Endothelial cell of hepatic sinusoid (primary cell): ENCODE measurements at regions not wholly inside any gene's neighbourhood (a gene's known extent, or its start where the extent isn't known, plus 50 kb on each side); places are given as distances from the start of the nearest gene placed in this dataset.
"Not testable (repeated sequence)": the region's sequence is repeated elsewhere in the genome, so short reads cannot be mapped to it uniquely, and the experiment has no call there.

ENCODE experiments used
- in situ Hi-C: cut with HindIII; loops from 2 replicates; pipeline ENCODE4 v1.10.0; 2017; ENCODE audit warnings: low sequenced_read_pairs

DNA sequence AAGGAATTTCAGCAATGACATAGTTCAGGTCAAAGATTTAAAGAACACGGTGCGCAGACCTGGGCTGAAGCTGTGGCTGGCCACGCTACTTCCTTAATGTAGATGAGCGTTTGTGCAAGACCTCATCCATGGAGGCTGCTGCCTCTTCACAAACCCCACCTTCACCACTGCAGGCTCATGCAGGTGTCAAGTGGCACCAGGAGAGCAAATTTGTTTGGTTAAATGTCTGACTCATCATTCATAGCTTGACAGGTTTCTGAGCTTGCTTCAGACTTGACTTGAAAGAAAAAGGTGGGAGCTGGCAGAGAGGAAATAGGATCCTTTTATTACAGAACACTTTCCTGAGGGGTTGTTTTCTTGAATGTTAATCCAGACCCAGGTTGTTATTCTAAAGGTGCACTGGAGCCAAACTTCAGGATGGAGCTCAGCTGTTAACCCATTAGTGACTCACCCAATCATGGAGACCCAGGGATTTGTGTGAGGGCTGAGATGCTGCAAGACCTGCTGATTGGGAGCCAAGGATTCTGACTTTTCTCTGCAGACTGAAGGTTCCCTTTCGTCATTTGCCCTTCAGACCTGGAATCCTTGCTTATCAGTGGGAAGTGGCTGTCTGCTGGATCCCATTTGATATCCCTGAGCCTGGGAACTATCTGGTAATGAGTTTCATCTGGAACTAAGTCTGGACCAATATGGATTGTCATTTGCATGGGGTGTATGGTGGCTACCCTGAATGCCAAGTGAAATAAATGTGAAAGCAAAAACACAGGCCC is 315.3 kb downstream of the PTTG2 start:
- in situ Hi-C loops = no loop called here

DNA sequence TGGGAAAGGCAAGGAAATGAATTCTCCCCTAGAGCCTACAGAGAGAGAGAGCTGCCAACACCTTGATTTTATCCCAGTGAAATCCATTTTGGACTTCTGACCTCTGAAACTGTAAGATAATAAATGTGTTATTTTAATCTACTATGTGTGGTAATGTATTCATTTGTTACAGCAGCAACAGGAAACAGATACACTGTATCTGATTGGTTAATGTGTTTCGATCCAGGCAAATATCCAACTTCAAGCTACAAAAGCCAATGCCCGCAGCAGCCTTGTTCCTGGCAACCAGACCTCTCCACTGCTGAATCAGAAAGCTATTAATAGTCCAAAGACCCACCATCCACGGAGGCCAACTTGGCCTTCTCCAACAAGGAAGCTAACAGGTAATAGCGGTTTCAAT is 318.1 kb downstream of the PTTG2 start:
- in situ Hi-C loops = no loop called here

DNA sequence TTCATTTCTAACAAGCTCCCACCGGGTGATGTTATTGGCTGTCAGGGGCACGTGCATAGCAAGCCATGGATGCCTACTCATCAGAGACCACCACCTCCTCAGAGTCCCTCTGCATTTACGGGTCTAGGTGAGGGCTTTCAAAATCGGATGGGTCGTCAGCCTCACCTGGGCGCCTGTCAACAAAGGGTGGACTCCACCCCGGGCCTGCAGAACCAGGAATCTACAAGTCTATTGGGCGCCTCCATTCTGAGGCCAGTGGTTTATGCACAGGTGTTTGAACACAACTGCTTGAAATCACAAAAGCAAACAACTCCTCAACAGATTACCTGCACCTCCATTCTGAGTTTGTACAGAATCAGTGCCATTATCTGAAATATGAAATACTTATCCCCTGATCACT is 318.9 kb downstream of the PTTG2 start:
- in situ Hi-C loops = no loop called here

DNA sequence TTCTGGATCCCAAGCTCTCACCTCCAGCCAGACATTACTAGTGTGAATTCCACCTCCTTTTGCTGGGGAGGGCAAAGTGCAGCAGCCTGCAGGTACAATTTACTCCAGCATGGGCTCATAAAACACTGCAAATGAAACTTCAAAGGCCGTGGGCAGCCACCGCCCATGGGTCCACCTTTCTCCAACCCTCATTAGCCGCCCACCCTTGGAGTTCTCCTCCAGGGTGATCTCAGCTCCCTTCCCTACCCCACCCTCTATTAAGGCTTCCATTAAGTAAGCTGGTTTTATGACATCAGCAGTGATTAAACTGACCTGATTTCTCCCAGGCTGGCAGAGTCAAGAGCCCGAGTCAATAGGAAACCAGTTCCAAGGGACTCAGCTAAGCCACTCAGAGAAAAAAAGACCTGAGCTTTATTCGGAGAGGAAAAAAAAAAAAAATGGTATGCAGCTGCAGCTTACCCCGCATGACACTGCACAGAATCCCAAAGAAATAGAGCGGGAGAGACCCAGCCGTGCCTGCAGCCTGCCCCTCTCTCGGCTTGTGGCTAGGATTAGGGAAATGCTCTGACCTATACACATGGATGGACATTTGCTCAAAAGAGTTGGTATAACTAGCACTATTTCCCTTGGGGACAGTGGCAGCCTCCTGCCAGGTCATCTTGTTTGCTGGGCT is 319.6 kb downstream of the PTTG2 start:
- in situ Hi-C loops = no loop called here

DNA sequence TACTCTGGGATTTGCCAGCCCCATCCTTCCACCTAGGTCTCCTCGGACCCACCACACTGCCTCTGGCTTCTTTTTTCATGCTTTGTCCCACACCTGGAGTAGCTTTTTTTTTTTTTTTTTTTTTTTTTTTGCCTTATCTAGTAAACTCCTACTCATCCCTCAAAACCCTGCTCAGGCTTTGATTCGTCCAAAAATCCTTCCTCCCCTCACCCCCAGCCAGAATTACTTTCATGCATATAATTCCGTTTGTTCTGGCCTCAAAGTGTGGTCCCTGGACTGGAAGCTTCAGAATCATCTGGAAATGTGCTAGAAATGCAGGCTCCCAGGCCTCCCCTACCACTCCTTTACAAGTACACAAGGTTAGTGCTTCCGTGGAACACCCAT is 320.1 kb downstream of the PTTG2 start:
- in situ Hi-C loops = no loop called here

DNA sequence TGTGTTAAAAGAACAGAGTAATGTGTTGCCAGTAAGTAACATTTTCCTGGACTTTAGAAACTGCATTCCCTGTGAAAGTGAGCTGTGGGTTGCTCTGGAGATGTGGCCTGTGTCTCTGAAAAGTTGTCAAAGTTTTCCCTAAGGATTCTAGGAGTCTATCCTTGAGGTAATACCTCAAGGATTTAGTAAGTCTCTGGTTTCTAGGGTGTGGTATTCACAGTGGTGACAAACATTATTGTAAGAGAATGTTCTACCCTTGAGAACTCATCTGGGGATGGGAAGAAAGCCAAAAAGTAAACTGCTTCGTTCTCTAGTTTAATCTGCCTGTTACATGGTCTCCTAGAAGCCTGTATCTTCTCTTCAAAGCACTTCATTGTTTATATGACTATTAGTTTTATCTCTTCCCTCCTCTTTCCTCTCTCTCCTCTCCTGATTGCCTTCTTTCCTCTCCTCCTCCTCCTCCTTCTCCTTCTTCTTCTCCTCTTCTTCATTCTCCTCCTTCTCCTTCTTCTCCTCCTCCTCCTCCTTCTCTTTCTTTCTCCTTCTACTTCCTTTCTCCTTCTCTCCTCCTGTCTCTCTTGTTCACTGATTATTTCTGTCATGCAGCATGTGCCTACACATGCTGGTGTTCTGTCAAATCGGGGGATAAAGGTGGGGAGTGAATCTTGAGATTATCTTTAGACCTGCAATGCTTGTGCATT is 321.3 kb downstream of the PTTG2 start:
- in situ Hi-C loops = no loop called here

DNA sequence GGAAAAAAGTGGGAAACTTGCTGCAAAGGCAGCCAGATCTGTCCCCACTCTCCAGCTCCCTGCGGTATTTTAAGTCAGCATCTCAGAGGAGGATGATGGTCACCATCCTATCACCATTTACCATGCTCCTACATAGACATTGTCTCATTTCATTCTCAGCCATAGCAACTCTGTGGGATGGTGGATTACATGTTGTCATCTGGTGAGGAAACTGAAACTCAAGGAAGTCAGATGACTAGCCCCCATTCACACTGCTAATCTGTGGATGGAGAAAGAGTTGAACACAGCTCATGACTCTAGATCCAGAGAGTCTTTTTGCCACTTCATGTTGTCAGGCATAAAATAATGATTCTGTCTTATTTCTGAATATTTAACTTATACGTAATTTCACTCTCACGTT is 323.5 kb downstream of the PTTG2 start:
- in situ Hi-C loops = no loop called here

DNA sequence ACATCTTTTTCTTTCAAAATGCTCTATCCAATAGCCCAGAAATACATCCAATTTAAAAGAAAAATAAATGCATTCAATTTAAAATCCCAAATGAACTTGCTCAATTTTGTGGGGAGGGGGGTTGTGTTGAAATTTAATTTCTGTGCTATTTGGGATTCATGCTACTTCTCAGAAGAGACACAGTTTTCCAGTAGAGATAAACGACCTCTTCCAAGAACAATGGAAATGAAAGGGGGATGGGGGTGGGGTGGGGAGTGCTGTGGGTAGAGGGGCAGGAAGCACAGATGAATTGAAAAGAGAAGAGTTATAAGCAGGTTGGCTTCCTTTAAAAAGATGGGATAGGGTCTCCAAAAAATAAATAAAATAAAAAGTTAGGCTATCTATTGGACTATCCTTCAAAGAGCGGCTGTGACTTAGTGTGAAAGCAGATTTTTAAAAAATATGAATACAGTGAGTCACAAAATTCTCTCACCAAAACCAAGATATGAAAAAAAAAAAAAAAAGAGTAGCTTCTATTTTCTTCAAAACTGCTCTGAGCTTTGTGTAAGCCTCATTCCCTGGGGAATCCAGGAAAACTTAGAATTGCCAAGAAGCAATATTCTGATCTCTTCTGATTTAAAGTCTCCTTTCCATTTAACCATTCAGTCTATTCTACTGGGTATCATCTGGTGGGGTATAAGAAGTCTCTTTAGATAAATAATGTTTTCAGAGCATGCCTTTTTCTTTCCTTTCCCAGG is 324.3 kb downstream of the PTTG2 start:
- in situ Hi-C loops = no loop called here

DNA sequence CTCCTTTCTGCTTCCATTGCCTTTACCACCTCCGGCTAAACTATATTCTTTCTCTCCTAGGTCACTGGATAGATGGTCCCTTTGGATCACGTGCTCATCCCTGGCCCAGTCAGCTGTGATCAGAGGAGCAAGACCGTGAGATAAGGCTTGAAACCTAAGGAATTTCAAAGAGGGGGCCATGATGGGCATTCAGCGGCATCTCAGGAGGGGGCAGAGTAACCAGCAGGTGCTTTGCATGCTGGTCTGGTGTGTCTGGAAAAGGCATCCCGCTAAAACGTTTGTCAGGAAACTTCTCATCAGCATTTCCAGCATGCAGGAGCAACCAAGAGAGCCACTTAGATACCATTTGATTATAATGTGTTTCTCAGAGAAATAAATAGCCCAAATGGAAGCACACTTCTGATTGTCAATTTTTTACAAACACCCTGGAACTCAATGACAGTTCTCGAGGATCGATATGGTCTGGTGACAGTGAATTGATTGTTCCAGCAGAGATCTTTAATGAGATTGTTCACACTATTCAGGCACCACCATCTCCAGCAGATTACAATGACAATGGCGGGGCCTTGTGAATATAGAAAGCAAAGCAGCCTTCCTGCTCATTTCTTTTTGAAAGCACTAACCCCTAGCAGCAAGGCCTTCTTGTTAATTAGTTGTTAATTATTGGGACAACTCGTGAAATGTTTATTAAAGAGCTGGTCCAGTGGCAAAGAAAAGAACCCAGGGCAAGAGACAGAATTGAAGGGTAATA is 327.1 kb downstream of the PTTG2 start:
- in situ Hi-C loops = no loop called here

DNA sequence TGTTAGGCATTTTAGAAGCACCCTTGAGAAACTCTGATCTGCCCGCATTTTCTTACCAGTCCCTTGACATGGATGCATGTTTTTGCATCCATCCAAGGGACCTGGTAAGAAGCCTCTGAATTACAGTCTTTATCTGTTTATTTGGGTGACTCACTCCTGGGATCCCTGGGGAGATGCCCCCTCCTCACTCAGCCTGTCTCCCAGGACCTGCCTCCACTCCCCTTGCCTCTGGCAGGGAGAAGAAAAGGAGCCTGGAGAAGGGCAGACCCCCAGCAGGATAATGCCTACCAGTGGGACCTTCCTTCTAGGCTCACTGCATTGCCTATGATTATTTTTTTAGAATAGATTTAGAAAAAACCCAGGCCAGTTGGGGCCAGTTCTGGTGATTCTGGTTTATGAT is 329.4 kb downstream of the PTTG2 start:
- in situ Hi-C loops = no loop called here

DNA sequence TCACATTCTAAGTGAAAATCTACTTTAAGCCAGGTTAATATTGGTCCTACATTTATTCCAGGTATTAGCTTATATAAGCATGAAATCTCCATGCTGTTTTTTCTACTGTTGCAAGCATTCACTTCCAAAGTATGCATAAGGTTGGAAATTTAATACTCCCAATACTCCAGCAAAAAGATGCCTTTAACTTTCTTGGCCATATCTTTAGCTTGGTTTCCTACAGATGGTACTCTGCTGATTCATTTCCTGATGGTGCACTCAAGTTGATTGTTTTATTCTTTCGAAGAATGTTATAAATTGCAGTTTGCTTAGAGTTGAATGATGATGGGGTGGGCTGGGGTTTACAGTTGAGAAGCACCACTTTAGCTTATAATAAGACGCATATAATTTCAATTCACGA is 330.2 kb downstream of the PTTG2 start:
- in situ Hi-C loops = no loop called here

DNA sequence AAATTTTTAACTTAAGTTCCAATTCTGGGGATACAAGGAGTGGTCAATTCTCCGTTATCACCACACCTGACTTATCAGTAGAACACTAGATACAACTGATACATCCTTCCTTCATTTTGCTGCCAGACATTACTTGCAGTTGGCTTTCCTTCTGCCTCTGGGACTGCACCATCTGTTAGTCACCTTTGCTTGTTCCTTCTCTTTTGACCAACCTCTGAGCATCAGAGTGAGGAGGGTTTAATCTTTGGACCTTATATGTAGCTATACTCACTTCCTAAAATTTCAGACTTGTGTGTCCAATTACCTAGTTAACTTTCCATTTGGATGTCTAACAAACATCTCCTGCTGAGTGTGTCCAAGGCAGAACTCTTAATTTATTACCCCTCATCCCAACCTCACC is 330.7 kb downstream of the PTTG2 start:
- in situ Hi-C loops = no loop called here

DNA sequence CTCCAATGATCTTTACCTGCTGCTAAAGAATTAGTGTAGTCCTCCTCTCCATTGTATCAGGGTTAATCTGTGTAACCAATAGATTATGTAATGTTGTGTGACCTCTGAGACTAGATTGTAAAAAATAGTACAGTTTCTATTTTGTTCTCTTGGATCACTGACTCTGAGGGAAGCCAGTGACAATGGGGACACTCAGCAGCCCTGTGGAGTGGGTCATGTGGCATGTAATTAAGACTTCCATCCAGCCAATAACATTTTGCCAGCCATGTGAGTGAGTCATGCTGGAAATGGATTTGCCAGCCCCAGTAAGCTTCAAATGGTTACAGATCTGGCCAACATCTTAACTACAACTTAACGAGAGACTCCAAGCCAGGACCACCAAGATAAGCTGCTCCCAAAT is 332.3 kb downstream of the PTTG2 start:
- in situ Hi-C loops = no loop called here

DNA sequence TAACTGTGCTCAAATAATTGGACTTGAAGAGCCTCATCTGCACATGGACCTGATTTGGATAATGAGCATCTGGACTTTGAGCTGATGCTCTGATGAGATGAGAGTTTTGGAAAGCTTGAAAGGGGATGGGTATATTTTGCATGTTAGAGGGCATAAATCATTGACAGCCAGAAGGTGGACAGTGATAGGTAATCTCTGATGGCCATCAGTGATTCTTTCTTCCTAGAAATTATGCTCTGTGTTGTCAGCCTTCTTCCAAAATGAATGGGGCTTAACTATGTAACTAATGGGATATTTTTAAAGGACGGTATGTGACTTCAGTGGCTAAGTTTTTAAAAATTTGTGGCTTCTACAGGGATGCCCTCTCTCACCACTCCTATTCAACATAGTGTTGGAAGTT is 334.0 kb downstream of the PTTG2 start:
- in situ Hi-C loops = no loop called here

DNA sequence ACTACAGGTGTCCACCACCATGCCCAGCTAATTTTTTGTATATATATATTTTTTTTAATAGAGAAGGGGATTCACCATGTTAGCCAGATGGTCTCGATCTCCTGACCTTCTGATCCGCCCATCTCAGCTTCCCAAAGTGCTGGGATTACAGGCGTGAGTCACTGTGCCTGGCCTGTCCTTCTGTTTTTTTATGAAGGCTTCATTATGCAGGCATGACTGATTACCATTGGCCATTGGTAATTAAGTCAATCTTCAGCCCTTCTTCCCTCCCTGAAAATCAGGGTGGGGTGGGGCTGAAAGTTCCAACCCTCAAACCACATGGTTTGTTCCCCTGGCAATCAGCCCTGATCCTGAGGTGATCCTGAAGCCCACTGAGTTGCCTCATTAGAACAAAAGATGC is 336.9 kb downstream of the PTTG2 start:
- in situ Hi-C loops = loop anchor here (5.0 kb wide), 1 partner anchor 80 kb away; no protein-coding TSS in a partner anchor

DNA sequence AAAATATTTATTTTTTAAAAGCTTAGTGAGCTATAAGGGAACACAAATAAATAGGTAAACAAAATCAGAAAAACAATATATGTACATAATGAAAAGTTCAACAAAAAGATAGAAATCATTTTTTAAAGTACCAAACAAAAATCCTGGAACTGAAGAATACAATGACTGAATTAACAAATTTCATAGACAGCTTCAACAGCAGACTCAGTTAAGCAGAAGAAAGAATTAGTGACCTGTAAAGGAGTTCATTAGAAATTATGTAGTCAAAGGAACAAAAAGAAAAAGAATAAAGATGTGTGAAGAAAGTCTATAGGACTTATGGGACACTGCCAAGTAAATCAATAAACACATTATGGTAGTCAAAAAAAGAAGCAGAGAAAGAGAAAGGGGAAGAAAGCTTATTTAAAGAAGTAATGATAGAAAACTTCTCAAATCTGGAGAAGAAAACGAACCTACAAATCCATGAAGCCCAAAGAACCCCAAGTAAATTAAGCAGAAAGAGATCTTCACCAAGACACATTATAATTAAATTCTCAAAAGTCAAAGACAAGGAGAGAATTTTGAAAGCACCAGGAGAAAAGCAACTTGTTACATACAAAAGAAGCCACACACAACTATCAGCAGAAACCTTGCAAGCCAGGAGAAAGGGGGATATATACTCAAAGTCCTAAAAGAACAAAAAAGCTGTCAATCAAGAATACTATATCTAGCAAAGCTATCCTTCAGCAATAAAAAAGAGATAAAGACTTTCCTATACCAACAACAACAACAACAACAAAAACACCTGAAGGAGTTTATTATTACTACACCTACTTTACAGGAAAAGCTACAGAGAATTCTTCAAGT is 338.9 kb downstream of the PTTG2 start:
- in situ Hi-C loops = loop anchor here (5.0 kb wide), 1 partner anchor 82 kb away; no protein-coding TSS in a partner anchor

DNA sequence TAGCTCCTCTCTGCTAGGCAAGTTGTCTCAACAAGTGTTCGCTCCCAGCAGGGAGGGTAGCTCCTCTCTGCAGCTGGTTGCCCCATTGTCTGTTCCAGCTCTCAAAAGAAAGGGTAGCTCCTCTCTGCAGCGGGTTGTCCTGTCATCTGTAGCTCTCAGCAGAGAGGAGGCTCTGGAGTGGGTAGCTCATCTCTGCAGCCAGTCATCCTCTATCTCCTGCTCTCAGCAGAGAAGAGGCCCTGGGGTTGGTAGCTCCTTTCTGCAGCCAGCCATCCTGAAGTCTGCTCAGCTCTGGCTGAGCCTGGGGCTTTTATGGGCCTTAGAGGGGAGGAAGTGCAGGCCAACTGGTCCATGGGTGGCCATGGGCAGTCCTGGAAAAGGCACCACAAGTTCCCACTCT is 342.7 kb downstream of the PTTG2 start:
- in situ Hi-C loops = no loop called here

DNA sequence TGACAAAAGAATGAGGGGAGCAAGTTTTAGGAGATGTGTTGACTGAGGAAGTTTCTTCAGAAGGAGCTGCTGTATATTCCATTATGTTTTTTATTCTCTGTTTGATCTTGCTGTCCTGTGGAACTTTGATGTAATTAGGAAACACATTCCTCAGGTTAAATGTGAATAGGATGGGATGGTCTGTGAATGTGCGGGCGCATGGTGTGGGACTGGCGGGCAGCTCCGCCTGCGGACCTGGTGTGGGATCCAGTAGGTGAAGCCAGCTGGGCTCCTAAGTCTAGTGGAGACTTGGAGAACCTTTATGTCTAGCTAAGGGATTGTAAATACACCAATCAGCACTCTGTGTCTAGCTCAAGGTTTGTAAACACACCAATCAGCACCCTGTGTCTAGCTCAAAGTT is 344.3 kb downstream of the PTTG2 start:
- in situ Hi-C loops = not testable (repeated sequence)

DNA sequence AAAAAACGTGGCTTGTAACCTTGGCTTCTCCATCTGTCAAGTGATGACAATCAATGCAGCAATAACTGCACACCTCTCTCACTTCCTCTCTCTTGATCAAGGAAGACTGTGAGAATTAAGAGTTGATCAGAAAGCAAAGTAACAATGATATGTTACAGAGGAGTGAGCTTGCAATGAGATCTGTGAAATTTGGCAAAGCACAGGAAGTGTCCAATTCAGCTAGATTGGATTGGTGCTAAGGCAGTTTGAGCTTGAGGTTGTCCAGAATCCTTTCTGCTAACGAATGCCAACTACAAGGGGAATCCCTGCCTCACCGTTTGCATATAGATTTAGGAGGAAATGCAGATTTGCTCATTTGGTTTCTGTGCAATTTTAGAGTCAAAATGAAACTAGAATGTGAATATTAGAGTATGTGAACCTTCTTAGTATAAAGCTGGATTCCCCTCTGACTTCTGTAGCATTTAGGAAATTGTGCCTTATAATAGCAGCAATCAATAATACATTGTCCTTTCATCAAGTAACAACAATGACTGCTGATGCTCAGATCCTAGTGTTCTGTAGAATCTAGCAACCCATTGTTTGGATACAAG is 346.4 kb downstream of the PTTG2 start:
- in situ Hi-C loops = no loop called here
